Forelimb muscle (tissue), 1 donor: ENCODE measurements at regions not wholly inside any gene's neighbourhood (a gene's known extent, or its start where the extent isn't known, plus 50 kb on each side); places are given as distances from the start of the nearest gene placed in this dataset.

Experiments used
- DNase-seq: peaks from one replicate; pipeline ENCODE4 v3.0.0-alpha.2; 2013; ENCODE audit warnings: low read depth

- DNase-seq = no peak
Measured at GRCh38 chr6:120108061-120108795, 758.7 kb upstream of the MAN1A1 start.

- no peak for DNase-seq
Measured at GRCh38 chr6:120103618-120104017, 754.1 kb upstream of the MAN1A1 start.

- no peak for DNase-seq
Measured at GRCh38 chr6:120096696-120097260, 747.2 kb upstream of the MAN1A1 start.

- no peak for DNase-seq
Measured at GRCh38 chr6:120083186-120083585, 733.6 kb upstream of the MAN1A1 start.

GRCh38 chr6:120077489-120077888 lies 727.9 kb upstream of the MAN1A1 start:
- DNase-seq = no peak

GRCh38 chr6:120058410-120058809 lies 708.8 kb upstream of the MAN1A1 start:
- DNase-seq = no peak

- no peak for DNase-seq
Measured at GRCh38 chr6:120056085-120056484, 706.5 kb upstream of the MAN1A1 start.

GRCh38 chr6:120055071-120055470 lies 705.5 kb upstream of the MAN1A1 start:
- DNase-seq = no peak

GRCh38 chr6:120039664-120040063 lies 690.1 kb upstream of the MAN1A1 start:
- no peak for DNase-seq

- no peak for DNase-seq
Measured at GRCh38 chr6:120031837-120032236, 682.3 kb upstream of the MAN1A1 start.

GRCh38 chr6:120026791-120027190 lies 677.2 kb upstream of the MAN1A1 start:
- no peak for DNase-seq

GRCh38 chr6:120010075-120010474 lies 660.5 kb upstream of the MAN1A1 start:
- DNase-seq = no peak

GRCh38 chr6:120005292-120005976 lies 655.9 kb upstream of the MAN1A1 start:
- no peak for DNase-seq

GRCh38 chr6:119986934-119987549 lies 637.5 kb upstream of the MAN1A1 start:
- no peak for DNase-seq

GRCh38 chr6:119985952-119986736 lies 636.6 kb upstream of the MAN1A1 start:
- DNase-seq = no peak

- DNase-seq = no peak
Measured at GRCh38 chr6:119980802-119981201, 631.2 kb upstream of the MAN1A1 start.

- DNase-seq = no peak
Measured at GRCh38 chr6:119979862-119980261, 630.3 kb upstream of the MAN1A1 start.

GRCh38 chr6:119978274-119978889 lies 628.8 kb upstream of the MAN1A1 start:
- DNase-seq = no peak

GRCh38 chr6:119974430-119975159 lies 625.0 kb upstream of the MAN1A1 start:
- no peak for DNase-seq

GRCh38 chr6:119966484-119966883 lies 616.9 kb upstream of the MAN1A1 start:
- no peak for DNase-seq

- DNase-seq = no peak
Measured at GRCh38 chr6:119965900-119966299, 616.3 kb upstream of the MAN1A1 start.
